ENCODE measurements at regions not wholly inside any gene's neighbourhood (a gene's known extent, or its start where the extent isn't known, plus 50 kb on each side); places are given as distances from the start of the nearest gene placed in this dataset.
"Not testable (repeated sequence)": the region's sequence is repeated elsewhere in the genome, so short reads cannot be mapped to it uniquely, and the experiment has no call there.

DNA sequence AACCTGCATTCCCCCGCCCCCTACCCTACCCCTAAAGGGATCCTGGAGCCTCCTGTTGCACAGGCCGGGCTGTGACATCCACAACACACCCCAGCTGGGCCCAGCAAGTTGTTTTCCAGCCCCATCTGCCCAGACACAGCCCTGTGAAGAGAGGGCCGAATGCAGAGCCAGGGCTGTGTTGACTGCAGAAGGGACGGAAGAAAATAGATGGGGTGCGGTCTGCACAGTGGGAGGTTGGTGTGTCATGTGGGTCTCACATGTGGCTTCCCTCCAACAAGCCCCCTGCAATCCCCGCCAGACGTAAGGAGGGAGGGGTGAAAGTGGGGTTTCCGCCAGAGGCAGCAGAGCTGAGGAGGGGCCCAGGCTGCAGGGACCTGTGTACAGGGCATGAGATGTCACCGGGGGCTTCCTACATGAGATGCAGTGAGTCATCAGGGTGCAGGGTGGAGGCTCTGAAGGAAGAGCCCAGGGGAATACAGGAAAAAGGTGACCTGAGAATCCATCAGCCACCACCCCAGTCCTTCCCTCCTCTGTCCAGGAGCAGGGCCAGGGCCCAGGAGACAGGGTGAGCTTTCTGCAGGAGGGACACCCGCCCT is 60.2 kb upstream of the SULF2 start:
- not testable (repeated sequence) for DNase-seq

DNA sequence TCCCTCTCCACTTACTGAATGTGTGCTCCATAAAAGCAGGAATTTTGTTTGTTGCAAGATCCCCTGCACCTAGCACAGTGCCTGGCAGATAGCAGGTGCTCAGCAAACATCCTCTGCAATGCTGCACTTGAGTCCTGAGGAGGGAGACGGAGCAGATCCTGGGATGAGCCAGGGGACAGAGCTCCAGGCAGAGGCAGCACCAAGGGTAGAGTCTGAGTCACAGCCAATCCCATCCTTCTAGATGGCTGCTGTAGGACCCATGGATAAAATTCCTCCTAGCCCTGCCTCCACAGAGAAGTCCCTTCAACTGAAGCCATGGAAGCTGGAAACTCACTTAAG is 59.3 kb upstream of the SULF2 start:
- DNase-seq: not testable (repeated sequence)

DNA sequence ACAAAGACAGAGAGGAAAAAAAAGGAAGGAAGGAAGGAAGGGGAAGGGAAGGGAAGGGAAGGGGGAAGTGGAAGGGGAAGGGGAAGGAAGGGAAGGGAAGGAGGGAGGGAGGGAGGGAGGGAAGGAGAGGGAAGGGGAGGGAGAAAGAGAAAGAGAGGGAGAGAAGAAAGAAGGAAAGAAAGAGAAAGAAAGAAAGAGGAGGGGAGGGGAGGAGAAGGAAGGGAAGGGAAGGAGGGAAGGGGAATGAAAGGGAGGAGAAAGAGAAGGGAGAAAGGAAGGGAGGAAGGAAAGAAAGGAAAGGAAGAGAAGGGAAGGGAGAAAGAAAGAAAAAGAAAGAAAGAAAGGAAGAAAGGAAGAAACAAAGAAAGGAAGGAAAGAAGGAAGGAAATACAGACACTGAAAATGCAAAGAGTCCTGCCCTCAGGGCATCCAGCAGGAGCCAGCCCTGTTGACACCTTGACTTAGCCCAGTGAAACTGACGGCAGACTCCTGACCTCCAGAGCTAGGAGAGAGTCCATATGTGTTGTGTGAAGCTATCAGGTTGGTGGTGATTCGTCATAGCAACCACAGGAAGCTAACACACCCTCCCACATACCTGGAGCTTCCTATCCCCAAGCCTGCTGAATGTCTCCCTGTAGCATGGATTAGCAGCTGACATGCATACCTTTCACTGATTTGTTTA is 58.7 kb upstream of the SULF2 start:
- no peak for DNase-seq

DNA sequence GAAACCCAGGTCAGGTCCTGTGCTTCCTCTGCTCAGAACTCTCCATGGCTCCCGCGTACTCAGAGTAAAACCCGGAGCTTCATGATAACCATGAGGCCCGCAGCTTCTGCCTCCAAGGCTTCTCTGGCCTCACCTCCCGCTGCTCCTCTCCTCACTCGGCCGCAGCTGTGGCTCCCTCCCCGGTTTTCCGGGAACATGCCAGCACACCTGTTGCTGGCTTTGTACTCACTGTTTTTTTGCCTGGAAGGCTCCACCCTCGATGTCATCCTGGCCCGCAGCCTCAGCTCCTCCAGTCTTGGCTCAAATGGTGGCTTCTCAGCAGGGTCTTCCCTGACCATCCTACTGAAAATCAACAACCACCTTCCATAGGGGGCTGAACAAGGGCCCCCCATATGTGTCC is 57.7 kb upstream of the SULF2 start:
- not testable (repeated sequence) for DNase-seq

DNA sequence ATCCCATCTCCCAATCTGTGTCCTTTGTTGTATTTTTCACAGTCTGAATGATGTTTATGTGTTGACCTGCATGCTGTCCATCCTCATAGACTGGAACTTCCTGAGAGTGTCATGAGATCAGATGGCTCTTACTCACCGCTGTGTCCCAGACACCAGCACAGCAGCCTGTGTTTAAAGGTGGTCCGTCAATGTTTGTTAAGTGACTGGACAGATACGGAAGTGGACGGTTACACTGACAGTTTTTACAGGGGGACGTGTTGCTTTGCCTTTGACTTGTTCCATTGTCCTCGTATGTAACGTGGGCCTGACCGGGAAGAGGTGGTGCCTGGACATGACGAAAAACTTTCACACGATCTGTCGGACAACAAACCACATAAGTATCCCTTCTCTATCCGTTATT is 56.7 kb upstream of the SULF2 start:
- DNase-seq: not testable (repeated sequence)

DNA sequence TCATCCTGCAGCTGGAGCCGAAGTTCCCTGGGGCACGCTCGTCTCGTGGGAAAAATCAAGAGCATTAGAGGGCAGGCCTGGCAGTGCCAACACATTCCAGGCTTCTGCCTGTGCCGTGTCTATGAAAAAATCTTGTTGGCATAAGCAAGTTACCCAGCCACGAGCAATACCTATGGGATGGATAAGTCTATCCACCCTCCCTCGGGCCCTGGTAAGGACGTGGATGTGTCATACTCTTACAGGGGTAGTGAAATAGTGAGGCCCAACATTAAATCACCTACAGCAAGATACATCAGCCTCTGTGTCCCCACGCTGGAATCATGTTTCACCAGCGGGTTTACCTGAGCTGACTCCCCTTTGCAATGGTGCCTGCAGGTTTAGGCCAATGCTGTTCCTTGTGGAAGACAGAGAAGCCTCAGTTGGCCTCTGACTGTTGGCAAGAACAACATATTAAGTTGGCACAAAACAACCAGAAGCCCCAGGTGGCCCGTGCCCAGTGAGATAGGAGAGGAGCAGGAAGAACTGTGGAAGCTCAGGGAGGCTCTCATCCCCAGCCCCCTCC is 51.1 kb upstream of the SULF2 start:
- DNase-seq: not testable (repeated sequence)
